Loucy (cell line): ENCODE measurements at regions not wholly inside any gene's neighbourhood (a gene's known extent, or its start where the extent isn't known, plus 50 kb on each side); places are given as distances from the start of the nearest gene placed in this dataset.

Experiments
- H2AFZ ChIP-seq: fragments of 200-600 bp; sonication (generic); 2 replicates; pipeline ENCODE4 v1.6.0; 2016; ENCODE audit warnings: antibody characterized with exemption, mild to moderate bottlenecking, low read length, moderate library complexity
- H3F3A ChIP-seq: fragments of 200-600 bp; 2 replicates; pipeline ENCODE4 v1.6.0; 2016; ENCODE audit warnings: antibody characterized with exemption, low read depth, mild to moderate bottlenecking
- H3K27me3 ChIP-seq: fragments of 200-600 bp; sonication (generic); 2 replicates; pipeline ENCODE4 v1.6.1; 2014; ENCODE audit warnings: low read length, mild to moderate bottlenecking; ENCODE audit not compliant: insufficient read depth, poor library complexity, severe bottlenecking
- H3K36me3 ChIP-seq: fragments of 200-600 bp; sonication (generic); 2 replicates; pipeline ENCODE4 v1.6.1; 2016; ENCODE audit warnings: low read length; ENCODE audit not compliant: insufficient read depth
- H3K4me1 ChIP-seq: fragments of 200-600 bp; sonication (generic); 2 replicates; pipeline ENCODE4 v1.5.1; 2014; ENCODE audit warnings: low read length, mild to moderate bottlenecking; ENCODE audit not compliant: insufficient read depth, poor library complexity, severe bottlenecking
- H3K4me2 ChIP-seq: fragments of 200-600 bp; sonication (generic); 2 replicates; pipeline ENCODE4 v1.6.0; 2014; ENCODE audit warnings: antibody characterized with exemption, low read length, low read depth, mild to moderate bottlenecking; ENCODE audit not compliant: poor library complexity, severe bottlenecking
- H3K4me3 ChIP-seq: fragments of 200-600 bp; sonication (generic); 2 replicates; pipeline ENCODE4 v1.5.1; 2014; ENCODE audit warnings: low read length, mild to moderate bottlenecking, mixed read lengths; ENCODE audit not compliant: poor library complexity, severe bottlenecking
- H3K79me2 ChIP-seq: fragments of 200-600 bp; sonication (generic); 2 replicates; pipeline ENCODE4 v1.6.1; 2014; ENCODE audit warnings: low read length; ENCODE audit not compliant: insufficient read depth
- H3K9ac ChIP-seq: fragments of 200-600 bp; sonication (generic); 2 replicates; pipeline ENCODE4 v1.6.0; 2014; ENCODE audit warnings: mild to moderate bottlenecking, low read depth, low read length, moderate library complexity; ENCODE audit not compliant: poor library complexity, severe bottlenecking
- H3K9me2 ChIP-seq: fragments of 200-600 bp; sonication (generic); replicated peaks from 2 replicates; pipeline ENCODE4 v1.6.1; 2016; ENCODE audit warnings: low read depth, low read length, mixed read lengths
- H3K9me3 ChIP-seq: fragments of 200-600 bp; sonication (generic); 2 replicates; pipeline ENCODE4 v1.6.1; 2014; ENCODE audit warnings: mild to moderate bottlenecking, antibody characterized with exemption, low read length, low read depth; ENCODE audit not compliant: insufficient read depth
- H4K20me1 ChIP-seq: fragments of 200-600 bp; sonication (generic); 2 replicates; pipeline ENCODE4 v1.6.0; 2014; ENCODE audit warnings: antibody characterized with exemption, low read length, mild to moderate bottlenecking; ENCODE audit not compliant: insufficient read depth, poor library complexity, severe bottlenecking
- EZH2phosphoT487 ChIP-seq: fragments of 200-600 bp; IDR thresholded peaks from 2 replicates; pipeline ENCODE4 v1.6.1; 2018; ENCODE audit warnings: antibody characterized with exemption, mild to moderate bottlenecking, moderate library complexity, borderline replicate concordance
- TF ChIP-seq, protein P1 (sequence below): fragments of 200-600 bp; sonication (generic); conservative IDR thresholded peaks from 2 replicates; pipeline ENCODE4 v1.5.1; 2014; ENCODE audit warnings: mild to moderate bottlenecking, antibody characterized with exemption, low read length

- H3K27me3 ChIP-seq, result no peaks in the 10 kb centered on the region
- TF ChIP-seq EZH2phosphoT487, result no peak
- TF ChIP-seq, protein P1, sequence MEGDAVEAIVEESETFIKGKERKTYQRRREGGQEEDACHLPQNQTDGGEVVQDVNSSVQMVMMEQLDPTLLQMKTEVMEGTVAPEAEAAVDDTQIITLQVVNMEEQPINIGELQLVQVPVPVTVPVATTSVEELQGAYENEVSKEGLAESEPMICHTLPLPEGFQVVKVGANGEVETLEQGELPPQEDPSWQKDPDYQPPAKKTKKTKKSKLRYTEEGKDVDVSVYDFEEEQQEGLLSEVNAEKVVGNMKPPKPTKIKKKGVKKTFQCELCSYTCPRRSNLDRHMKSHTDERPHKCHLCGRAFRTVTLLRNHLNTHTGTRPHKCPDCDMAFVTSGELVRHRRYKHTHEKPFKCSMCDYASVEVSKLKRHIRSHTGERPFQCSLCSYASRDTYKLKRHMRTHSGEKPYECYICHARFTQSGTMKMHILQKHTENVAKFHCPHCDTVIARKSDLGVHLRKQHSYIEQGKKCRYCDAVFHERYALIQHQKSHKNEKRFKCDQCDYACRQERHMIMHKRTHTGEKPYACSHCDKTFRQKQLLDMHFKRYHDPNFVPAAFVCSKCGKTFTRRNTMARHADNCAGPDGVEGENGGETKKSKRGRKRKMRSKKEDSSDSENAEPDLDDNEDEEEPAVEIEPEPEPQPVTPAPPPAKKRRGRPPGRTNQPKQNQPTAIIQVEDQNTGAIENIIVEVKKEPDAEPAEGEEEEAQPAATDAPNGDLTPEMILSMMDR, result no peak
These were observed 243.9 kb upstream of the NPY start for GRCh38 chr7:24039991-24040624.

GRCh38 chr7:24042028-24042427 is 242.0 kb upstream of the NPY start:
- Histone ChIP-seq H3K9ac (no peak overlapping the region), H3K4me1 (no peaks in the 10 kb centered on the region), H3K4me3 (no peak overlapping the region), H3K36me3 (no peaks in the 10 kb centered on the region), H3F3A (no peaks in the 10 kb centered on the region), H3K27me3 (no peaks in the 10 kb centered on the region), H3K9me3 (no peaks in the 10 kb centered on the region), H3K4me2 (no peak overlapping the region), H2AFZ (no peak overlapping the region), H3K9me2 (no peaks in the 10 kb centered on the region), H3K79me2 (no peaks in the 10 kb centered on the region), H4K20me1 (no peaks in the 10 kb centered on the region)
- TF ChIP-seq, protein P1, result no peak
- no peak for TF ChIP-seq EZH2phosphoT487

More at GRCh38 chr7:24039991-24040624, 243.9 kb upstream of the NPY start:
- no peak overlapping the region for H3K4me3 ChIP-seq
- H3K9me2 ChIP-seq, result no peaks in the 10 kb centered on the region
- H3F3A ChIP-seq, result no peaks in the 10 kb centered on the region
- no peaks in the 10 kb centered on the region for H4K20me1 ChIP-seq
- H3K4me1 ChIP-seq, result peaks cover 8% of the 10 kb centered on the region
- no peak overlapping the region for H3K4me2 ChIP-seq
- no peak overlapping the region for H2AFZ ChIP-seq
- H3K79me2 ChIP-seq, result no peaks in the 10 kb centered on the region
- no peaks in the 10 kb centered on the region for H3K36me3 ChIP-seq
- H3K9me3 ChIP-seq, result no peaks in the 10 kb centered on the region
- no peak overlapping the region for H3K9ac ChIP-seq

- peaks cover 13% of the 10 kb centered on the region for H3K4me1 ChIP-seq
- H4K20me1 ChIP-seq, result no peaks in the 10 kb centered on the region
- no peak for TF ChIP-seq EZH2phosphoT487
- TF ChIP-seq, protein P1, result no peak
- H3K36me3 ChIP-seq, result no peaks in the 10 kb centered on the region
- no peaks in the 10 kb centered on the region for H3K9me2 ChIP-seq
- no peak overlapping the region for H2AFZ ChIP-seq
- H3K27me3 ChIP-seq, result no peaks in the 10 kb centered on the region
- no peaks in the 10 kb centered on the region for H3F3A ChIP-seq
- no peaks in the 10 kb centered on the region for H3K79me2 ChIP-seq
- H3K4me2 ChIP-seq, result no peak overlapping the region
- no peak overlapping the region for H3K4me3 ChIP-seq
- no peak overlapping the region for H3K9ac ChIP-seq
- no peaks in the 10 kb centered on the region for H3K9me3 ChIP-seq
These were observed 234.7 kb upstream of the NPY start for GRCh38 chr7:24049296-24049695.
